Activated CD4-positive, CD25-positive, alpha-beta regulatory T cell treated with anti-CD3 and anti-CD28 coated beads, Interleukin-2, amount 50 U/mL, for 16 hours (primary cell): ENCODE measurements at regions not wholly inside any gene's neighbourhood (a gene's known extent, or its start where the extent isn't known, plus 50 kb on each side); places are given as distances from the start of the nearest gene placed in this dataset.

Source experiments
- DNase-seq: peaks from one replicate; pipeline ENCODE4 v3.0.0-alpha.2; 2020; ENCODE audit warnings: low read depth, low spot score

GRCh38 chr14:22513066-22513812 is 75.8 kb downstream of the DAD1 start:
- no peak for DNase-seq

- no peak for DNase-seq
These were observed 76.8 kb downstream of the DAD1 start for GRCh38 chr14:22512106-22512814.

GRCh38 chr14:22510527-22511110 is 78.4 kb downstream of the DAD1 start:
- DNase-seq, result no peak

GRCh38 chr14:22509751-22510300 is 79.2 kb downstream of the DAD1 start:
- no peak for DNase-seq

- DNase-seq, result no peak
These were observed 79.9 kb downstream of the DAD1 start for GRCh38 chr14:22509036-22509709.

- no peak for DNase-seq
These were observed 80.4 kb downstream of the DAD1 start for GRCh38 chr14:22508662-22509035.

GRCh38 chr14:22508150-22508457 is 80.9 kb downstream of the DAD1 start:
- no peak for DNase-seq

- no peak for DNase-seq
These were observed 82.2 kb downstream of the DAD1 start for GRCh38 chr14:22506778-22507351.

- DNase-seq, result no peak
These were observed 82.7 kb downstream of the DAD1 start for GRCh38 chr14:22506378-22506710.

- no peak for DNase-seq
These were observed 83.2 kb downstream of the DAD1 start for GRCh38 chr14:22505697-22506377.

- DNase-seq, result no peak
These were observed 83.7 kb downstream of the DAD1 start for GRCh38 chr14:22505309-22505696.

- no peak for DNase-seq
These were observed 86.5 kb downstream of the DAD1 start for GRCh38 chr14:22502551-22502950.

- no peak for DNase-seq
These were observed 87.0 kb downstream of the DAD1 start for GRCh38 chr14:22502007-22502406.

GRCh38 chr14:22500954-22501726 is 87.9 kb downstream of the DAD1 start:
- DNase-seq, result no peak

GRCh38 chr14:22500525-22500924 is 88.5 kb downstream of the DAD1 start:
- DNase-seq, result no peak

- DNase-seq, result no peak
These were observed 91.3 kb downstream of the DAD1 start for GRCh38 chr14:22497671-22498093.

- no peak for DNase-seq
These were observed 91.9 kb downstream of the DAD1 start for GRCh38 chr14:22497144-22497423.

- DNase-seq, result no peak
These were observed 94.4 kb downstream of the DAD1 start for GRCh38 chr14:22494486-22495135.

- DNase-seq, result no peak
These were observed 95.3 kb downstream of the DAD1 start for GRCh38 chr14:22493753-22494152.
